ENCODE measurements at regions not wholly inside any gene's neighbourhood (a gene's known extent, or its start where the extent isn't known, plus 50 kb on each side); places are given as distances from the start of the nearest gene placed in this dataset.

DNA sequence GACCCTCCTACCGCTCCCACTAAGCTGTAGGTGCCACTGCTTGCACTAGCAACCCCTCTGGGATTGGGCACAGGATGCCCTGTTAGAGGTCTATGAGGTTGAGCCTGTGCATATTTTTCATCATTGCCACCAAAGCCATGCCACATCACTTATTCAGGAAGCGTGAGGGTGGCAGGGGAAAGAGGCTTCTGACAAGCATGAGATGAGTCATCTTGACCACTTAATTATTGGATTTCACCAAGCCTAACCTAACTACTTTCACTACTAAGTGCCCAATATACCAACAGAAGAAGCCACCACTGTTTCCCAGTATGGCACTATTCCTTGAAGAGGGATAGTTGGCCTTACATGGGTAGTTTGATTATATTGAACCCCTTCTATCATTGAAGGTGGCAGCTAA, 181.3 kb upstream of the EPHA4 start:
- H3K4me3 ChIP-seq (replicated peaks in 1 of 2; ENCODE audit: low read depth in 1 of 2, low read length in 2 of 2) = no peak overlapping the region
- BruUV-seq (replicated peaks) = no TSS peak
- RAD21 ChIA-PET (ENCODE audit: low non-redundant PET in 1 of 2, low total read pairs in 2 of 2, uncharacterized antibody in 2 of 2, unreplicated experiment in 2 of 2) = no interaction called here

More for the DNA sequence above, 181.3 kb upstream of the EPHA4 start:
- no peaks in the 10 kb centered on the region for H3K4me1 ChIP-seq (ENCODE audit: control insufficient read depth in 1 of 2, insufficient read depth in 2 of 2, low read length in 2 of 2)
- H3K9me2 ChIP-seq (ENCODE audit: insufficient read depth) = no peaks in the 10 kb centered on the region
- no peaks in the 10 kb centered on the region for H3K27me3 ChIP-seq (ENCODE audit: insufficient read depth, low read length)
- DNase-seq (ENCODE audit: low read depth, low spot score) = no peak
- no peak overlapping the region for H2AFZ ChIP-seq (ENCODE audit: low read depth, low read length, poor library complexity, severe bottlenecking)
- ATAC-seq = no peak
- H3K9ac ChIP-seq (ENCODE audit: low read length) = no peak overlapping the region
- no peak overlapping the region for H3K4me2 ChIP-seq (ENCODE audit: low read length)
- H3K36me3 ChIP-seq (ENCODE audit: control insufficient read depth in 1 of 2, insufficient read depth in 2 of 2, low read length in 2 of 2) = no peaks in the 10 kb centered on the region
- ChIA-PET POLR2A (no interaction called here), CTCF (no interaction called here)
- H3K9me3 ChIP-seq (ENCODE audit: control insufficient read depth in 1 of 2, insufficient read depth in 1 of 2, low read depth in 1 of 2, low read length in 2 of 2) = no peaks in the 10 kb centered on the region
- intact Hi-C loops (cut with micrococcal nuclease) = no loop called here
- no peaks in the 10 kb centered on the region for H4K20me1 ChIP-seq (ENCODE audit: insufficient read depth)
- TF ChIP-seq FOSL1 (IDR thresholded peaks at IDR 0.05; ENCODE audit: low read depth) (no peak), SIN3A (IDR thresholded peaks at IDR 0.05; ENCODE audit: low read depth) (no peak), ATF3 (IDR thresholded peaks at IDR 0.05) (no peak), ELF1 (IDR thresholded peaks at IDR 0.05; ENCODE audit: borderline replicate concordance, low read depth) (no peak), RAD21 (IDR thresholded peaks at IDR 0.05; ENCODE audit: low read depth) (no peak), ZFX (IDR thresholded peaks at IDR 0.05) (no peak), CBX3 (IDR thresholded peaks at IDR 0.05; ENCODE audit: low read depth) (no peak), SP1 (IDR thresholded peaks at IDR 0.05; ENCODE audit: low read depth) (no peak), YY1 (IDR thresholded peaks at IDR 0.05; ENCODE audit: extremely low read depth, insufficient replicate concordance, low read depth, low read length) (no peak), EZH2phosphoT487 (IDR thresholded peaks at IDR 0.05; ENCODE audit: borderline replicate concordance) (no peak), REST (IDR thresholded peaks at IDR 0.05; ENCODE audit: low read depth) (no peak)
- TF ChIP-seq, protein P1, sequence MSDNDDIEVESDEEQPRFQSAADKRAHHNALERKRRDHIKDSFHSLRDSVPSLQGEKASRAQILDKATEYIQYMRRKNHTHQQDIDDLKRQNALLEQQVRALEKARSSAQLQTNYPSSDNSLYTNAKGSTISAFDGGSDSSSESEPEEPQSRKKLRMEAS (IDR thresholded peaks at IDR 0.05) = no peak
- no peak overlapping the region for H3K27ac ChIP-seq (ENCODE audit: low read depth, low read length)
- no peaks in the 10 kb centered on the region for H3K79me2 ChIP-seq (ENCODE audit: insufficient read depth, low read length)

Data from HCT116 (cell line).